ENCODE measurements at regions not wholly inside any gene's neighbourhood (a gene's known extent, or its start where the extent isn't known, plus 50 kb on each side); places are given as distances from the start of the nearest gene placed in this dataset.

DNA sequence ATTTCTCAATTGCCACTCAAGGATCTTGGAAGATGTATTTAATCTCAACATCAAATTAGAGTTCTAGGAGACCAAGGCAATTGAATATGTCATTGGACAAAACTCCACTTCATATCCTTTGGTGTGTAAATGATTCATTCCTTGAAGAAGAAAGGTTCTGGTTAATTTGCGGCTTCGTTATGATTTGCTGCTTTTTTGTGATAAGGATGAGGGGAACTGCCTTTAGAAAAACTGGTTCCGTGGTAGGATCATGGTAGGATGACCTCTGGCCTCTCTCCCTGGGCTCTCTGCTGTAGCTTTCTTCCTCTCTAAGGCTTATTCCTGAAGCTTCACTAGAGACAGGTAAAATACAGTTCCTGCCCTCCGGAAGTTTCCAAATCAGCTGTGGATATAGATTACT lies 51.5 kb upstream of the ERRFI1 start:
- TF ChIP-seq, protein P1, sequence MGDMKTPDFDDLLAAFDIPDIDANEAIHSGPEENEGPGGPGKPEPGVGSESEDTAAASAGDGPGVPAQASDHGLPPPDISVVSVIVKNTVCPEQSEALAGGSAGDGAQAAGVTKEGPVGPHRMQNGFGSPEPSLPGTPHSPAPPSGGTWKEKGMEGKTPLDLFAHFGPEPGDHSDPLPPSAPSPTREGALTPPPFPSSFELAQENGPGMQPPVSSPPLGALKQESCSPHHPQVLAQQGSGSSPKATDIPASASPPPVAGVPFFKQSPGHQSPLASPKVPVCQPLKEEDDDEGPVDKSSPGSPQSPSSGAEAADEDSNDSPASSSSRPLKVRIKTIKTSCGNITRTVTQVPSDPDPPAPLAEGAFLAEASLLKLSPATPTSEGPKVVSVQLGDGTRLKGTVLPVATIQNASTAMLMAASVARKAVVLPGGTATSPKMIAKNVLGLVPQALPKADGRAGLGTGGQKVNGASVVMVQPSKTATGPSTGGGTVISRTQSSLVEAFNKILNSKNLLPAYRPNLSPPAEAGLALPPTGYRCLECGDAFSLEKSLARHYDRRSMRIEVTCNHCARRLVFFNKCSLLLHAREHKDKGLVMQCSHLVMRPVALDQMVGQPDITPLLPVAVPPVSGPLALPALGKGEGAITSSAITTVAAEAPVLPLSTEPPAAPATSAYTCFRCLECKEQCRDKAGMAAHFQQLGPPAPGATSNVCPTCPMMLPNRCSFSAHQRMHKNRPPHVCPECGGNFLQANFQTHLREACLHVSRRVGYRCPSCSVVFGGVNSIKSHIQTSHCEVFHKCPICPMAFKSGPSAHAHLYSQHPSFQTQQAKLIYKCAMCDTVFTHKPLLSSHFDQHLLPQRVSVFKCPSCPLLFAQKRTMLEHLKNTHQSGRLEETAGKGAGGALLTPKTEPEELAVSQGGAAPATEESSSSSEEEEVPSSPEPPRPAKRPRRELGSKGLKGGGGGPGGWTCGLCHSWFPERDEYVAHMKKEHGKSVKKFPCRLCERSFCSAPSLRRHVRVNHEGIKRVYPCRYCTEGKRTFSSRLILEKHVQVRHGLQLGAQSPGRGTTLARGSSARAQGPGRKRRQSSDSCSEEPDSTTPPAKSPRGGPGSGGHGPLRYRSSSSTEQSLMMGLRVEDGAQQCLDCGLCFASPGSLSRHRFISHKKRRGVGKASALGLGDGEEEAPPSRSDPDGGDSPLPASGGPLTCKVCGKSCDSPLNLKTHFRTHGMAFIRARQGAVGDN (CRISPR knock-in tag; IDR thresholded peaks at IDR 0.05) = peak; percentile 5; the same call in 1 of the 2 replicates
- TF ChIP-seq, protein P2, sequence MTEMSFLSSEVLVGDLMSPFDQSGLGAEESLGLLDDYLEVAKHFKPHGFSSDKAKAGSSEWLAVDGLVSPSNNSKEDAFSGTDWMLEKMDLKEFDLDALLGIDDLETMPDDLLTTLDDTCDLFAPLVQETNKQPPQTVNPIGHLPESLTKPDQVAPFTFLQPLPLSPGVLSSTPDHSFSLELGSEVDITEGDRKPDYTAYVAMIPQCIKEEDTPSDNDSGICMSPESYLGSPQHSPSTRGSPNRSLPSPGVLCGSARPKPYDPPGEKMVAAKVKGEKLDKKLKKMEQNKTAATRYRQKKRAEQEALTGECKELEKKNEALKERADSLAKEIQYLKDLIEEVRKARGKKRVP (CRISPR knock-in tag; IDR thresholded peaks at IDR 0.05) = 0 out of 4 replicates have a peak, but pooled peaks of 1 of the 2 experiments have one; percentile 46
- TF ChIP-seq ZNF510 (CRISPR knock-in tag; IDR thresholded peaks at IDR 0.05; ENCODE audit: low read depth) (no peak), ZNF644 (CRISPR knock-in tag; IDR thresholded peaks at IDR 0.05; ENCODE audit: low read depth) (0 out of 2 replicates have a peak, but pooled peaks have one; percentile 3), MZF1 (CRISPR knock-in tag; IDR thresholded peaks at IDR 0.05; ENCODE audit: borderline replicate concordance) (no peak), NR2F6 (IDR thresholded peaks at IDR 0.05) (peak; percentile 58; the same call in 1 of the 2 replicates), NR2F6 (CRISPR knock-in tag; IDR thresholded peaks at IDR 0.05) (peak; percentile 43; the same call in 1 of the 2 replicates), CREM (IDR thresholded peaks at IDR 0.05) (0 out of 2 replicates have a peak, but pooled peaks have one; percentile 3), CREM (CRISPR knock-in tag; IDR thresholded peaks at IDR 0.05) (no peak), ZNF670 (CRISPR knock-in tag; IDR thresholded peaks at IDR 0.05; ENCODE audit: borderline replicate concordance) (0 out of 2 replicates have a peak, but pooled peaks have one; percentile 13), GATAD2A (CRISPR knock-in tag; IDR thresholded peaks at IDR 0.05) (0 out of 2 replicates have a peak, but pooled peaks have one; percentile 4), GZF1 (CRISPR knock-in tag; IDR thresholded peaks at IDR 0.05) (0 out of 2 replicates have a peak, but pooled peaks have one; percentile 38), KLF6 (CRISPR knock-in tag; IDR thresholded peaks at IDR 0.05) (no peak; the same call in 1 of the 2 replicates), GFI1 (CRISPR knock-in tag; IDR thresholded peaks at IDR 0.05; ENCODE audit: borderline replicate concordance) (0 out of 2 replicates have a peak, but pooled peaks have one; percentile 10), PHF21A (CRISPR knock-in tag; IDR thresholded peaks at IDR 0.05) (0 out of 2 replicates have a peak, but pooled peaks have one; percentile 9), ARID2 (CRISPR knock-in tag; IDR thresholded peaks at IDR 0.05; ENCODE audit: borderline replicate concordance) (0 out of 2 replicates have a peak, but pooled peaks have one; percentile 5)
- Histone ChIP-seq H3K9me3 (ENCODE audit: low read length) (no peaks in the 10 kb centered on the region), H3K36me3 (replicated peaks in 1 of 2; ENCODE audit: control insufficient read depth in 1 of 2, insufficient read depth in 2 of 2, low read length in 2 of 2) (no peaks in the 10 kb centered on the region), H3K27me3 (ENCODE audit: control insufficient read depth in 1 of 2, insufficient read depth in 2 of 2, low read length in 2 of 2) (no peaks in the 10 kb centered on the region), H3K9ac (ENCODE audit: insufficient read depth, low read depth, low read length) (peak overlapping the region; percentile 63), H4K20me1 (ENCODE audit: insufficient read depth, low read length) (no peaks in the 10 kb centered on the region), H3K4me2 (ENCODE audit: low read depth, low read length) (peak overlapping the region; percentile 71), H3K79me2 (ENCODE audit: insufficient read depth, low read length) (peaks cover 13% of the 10 kb centered on the region), H3K4me1 (ENCODE audit: insufficient read depth, low read length) (peaks cover 93% of the 10 kb centered on the region), H3K4me3 (replicated peaks in 1 of 3; ENCODE audit: insufficient read depth in 1 of 3, low read depth in 2 of 3, low read length in 3 of 3) (peak overlapping the region; percentile 36 to 50 (median 47)), H3K27ac (ENCODE audit: extremely low read length, insufficient read depth, low read length) (peak overlapping the region; percentile 57), H2AFZ (ENCODE audit: low read length) (no peak overlapping the region)
- FAIRE-seq = no peak
- CTCF ChIA-PET (ENCODE audit: low intra/inter-chr PET ratio, low total read pairs) = no interaction called here
- in situ Hi-C loops (cut with HindIII; ENCODE audit: extremely low pct_ligation_motif_present, low pct_unique_long_range_greater_than_20kb) (no loop called here), intact Hi-C loops (cut with micrococcal nuclease; ENCODE audit: unreplicated experiment) (loop anchor here (5.0 kb wide), 1 partner anchor 50 kb away; the partner anchor contains the start of gene ERRFI1)
- no peak for DNase-seq (ENCODE audit: low spot score)
- WGBS (ENCODE audit: low lambda C conversion rate) = 45% methylated on average over 4 of the region's 4 CpGs
- no peak for ATAC-seq
- POLR2A ChIA-PET = interaction anchor here (1.0 to 4.2 kb wide), 13 partner anchors 9 to 161 kb away, joined by 4 to 37 read pairs (median 13); partner anchors contain the start of gene ERRFI1
- BruUV-seq (replicated peaks) = TSS peak; percentile 73
